HG03439 (cell line): ENCODE measurements at regions not wholly inside any gene's neighbourhood (a gene's known extent, or its start where the extent isn't known, plus 50 kb on each side); places are given as distances from the start of the nearest gene placed in this dataset.
"Not testable (repeated sequence)": the region's sequence is repeated elsewhere in the genome, so short reads cannot be mapped to it uniquely, and the experiment has no call there.

ENCODE experiments used
- ATAC-seq: cut with Tn5 transposase; IDR thresholded peaks from one replicate; pipeline ENCODE4 v1.9.1; 2021; ENCODE audit warnings: mild to moderate bottlenecking, moderate library complexity; ENCODE audit not compliant: unreplicated experiment

DNA sequence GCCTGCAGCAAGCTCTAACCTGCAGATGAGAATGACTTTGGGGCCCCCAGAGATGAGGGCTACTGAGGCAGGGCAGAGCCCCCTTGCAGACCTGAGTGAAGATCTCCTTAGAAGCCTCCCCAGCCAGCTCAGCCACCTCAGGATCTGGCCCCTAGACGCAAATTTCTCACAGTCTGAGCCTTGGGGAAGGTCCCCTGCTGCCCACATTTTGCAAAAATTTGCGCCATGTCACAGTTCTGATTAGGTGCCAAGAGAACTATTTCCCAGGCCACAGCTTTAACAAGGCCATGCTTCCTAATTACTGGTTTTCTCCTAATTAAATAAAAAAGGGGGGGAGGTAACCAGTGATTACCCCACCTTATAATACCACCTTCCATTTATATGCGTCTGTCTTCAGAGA, 81.0 kb upstream of the HES1 start:
- no peak for ATAC-seq

DNA sequence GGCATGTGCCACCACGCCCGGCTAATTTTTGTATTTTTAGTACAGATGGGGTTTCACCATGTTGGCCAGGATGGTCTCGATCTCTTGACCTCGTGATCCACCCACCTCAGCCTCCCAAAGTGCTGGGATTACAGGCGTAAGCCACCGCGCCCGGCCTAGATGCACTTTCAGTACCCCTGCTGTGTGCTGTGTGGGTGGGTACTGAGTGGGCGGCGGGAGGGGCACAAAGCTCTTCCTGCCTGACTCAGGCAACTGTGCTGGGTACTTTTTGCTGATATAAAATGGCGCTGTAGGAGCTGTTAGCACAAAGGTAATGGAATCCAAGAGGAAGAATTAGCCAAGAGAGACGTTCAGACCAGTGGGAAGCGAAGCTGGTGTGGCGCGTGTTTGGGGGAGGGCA, 79.6 kb upstream of the HES1 start:
- ATAC-seq = not testable (repeated sequence)

DNA sequence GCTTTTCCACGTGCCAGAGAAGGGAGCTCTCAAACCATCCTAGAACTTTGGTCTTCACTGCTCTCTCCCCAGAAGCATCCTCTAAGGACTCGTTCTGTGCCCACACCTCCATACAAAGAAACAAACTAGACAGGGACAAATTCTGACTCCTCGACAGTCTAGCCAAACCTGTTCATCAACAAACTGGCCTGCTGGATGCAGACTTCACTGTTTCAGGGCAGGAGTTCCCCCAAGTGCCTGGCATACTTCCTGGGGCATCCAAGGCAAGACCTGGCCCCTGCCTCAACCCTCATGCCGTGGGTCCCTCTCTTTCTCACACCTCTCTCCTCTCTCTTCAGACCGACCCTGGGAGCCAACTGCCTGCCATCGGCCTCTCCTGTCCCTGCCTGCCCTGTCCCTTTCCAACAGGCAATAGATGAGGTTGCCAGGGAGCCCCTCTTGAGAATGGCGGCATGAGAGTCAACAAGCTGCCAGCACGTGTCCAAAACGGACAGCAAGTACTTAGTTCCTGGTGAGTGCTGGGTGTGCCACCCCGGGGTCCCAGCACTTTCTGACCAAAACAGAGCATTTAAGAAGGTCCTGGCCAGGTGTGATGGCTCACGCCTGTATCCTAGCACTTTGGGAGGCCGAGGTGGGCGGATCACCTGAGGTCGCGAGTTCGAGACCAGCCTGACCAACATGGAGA, 79.1 kb upstream of the HES1 start:
- no peak for ATAC-seq

DNA sequence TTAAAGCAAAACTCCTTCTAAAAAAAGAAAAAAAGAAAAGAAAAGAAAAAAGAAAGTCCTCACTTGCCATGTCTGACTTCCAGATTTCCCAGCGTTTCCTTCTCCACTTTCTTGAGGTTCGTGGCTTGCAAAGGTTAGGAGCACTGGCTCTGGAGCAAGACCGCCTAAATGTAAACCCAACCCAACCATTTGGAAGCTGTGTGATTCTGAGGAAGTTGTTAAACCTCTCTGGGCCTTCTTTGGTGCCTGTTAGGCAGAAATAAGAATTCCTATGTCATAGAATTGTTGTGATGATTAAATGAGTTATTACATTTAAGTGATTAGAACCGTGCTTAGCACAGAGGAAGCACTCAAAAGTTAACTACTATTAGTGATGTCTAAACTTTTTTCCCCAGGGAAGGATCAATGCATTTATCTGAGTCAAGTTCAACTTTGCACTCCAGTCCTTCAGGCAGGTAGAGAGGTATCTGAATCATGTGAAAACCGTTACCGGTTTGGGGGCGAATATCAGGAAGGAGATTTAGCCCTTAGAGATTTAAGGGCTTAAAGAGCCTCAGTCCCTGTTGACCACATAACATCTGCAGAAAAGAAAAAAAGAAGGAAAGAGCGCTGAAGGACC, 78.3 kb upstream of the HES1 start:
- ATAC-seq = no peak

DNA sequence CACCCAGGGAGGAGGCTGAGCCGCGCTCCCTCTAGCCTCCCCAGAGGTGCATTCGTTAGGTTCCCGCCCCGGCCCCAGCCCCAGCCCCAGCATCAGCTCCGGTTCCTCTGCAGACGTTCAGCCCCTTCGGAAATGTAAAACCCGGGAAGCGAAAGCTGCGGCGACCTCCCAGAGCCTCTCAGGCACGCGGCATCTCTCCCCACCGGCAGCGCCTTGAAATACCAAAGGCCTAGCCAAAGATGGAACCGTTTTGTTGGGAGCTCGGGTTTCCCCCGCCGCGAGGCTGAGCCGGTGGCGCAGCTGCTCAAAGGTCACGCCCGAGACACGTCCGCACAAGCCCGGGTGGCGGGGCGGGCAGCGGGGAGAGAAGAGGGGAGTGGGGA, 77.8 kb upstream of the HES1 start:
- no peak for ATAC-seq

DNA sequence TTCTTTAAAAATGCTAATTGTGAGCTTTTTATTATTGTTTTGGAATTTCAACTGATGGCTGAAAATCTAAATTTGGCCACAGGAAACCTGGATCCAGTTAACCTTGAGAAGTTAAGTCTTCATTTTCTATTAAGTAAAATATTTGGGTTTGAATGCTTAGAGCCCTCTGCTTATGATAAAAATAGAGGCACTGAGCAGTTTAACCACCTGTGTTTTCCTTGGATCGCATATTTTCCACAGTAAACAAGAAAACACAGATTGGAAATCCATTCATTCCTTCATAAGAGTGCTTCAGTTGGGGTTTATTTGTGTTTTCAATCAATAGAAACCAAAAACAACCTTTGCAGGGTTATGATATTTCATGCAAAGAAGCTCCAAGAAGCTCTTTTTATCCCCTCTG, 77.2 kb upstream of the HES1 start:
- ATAC-seq = no peak

DNA sequence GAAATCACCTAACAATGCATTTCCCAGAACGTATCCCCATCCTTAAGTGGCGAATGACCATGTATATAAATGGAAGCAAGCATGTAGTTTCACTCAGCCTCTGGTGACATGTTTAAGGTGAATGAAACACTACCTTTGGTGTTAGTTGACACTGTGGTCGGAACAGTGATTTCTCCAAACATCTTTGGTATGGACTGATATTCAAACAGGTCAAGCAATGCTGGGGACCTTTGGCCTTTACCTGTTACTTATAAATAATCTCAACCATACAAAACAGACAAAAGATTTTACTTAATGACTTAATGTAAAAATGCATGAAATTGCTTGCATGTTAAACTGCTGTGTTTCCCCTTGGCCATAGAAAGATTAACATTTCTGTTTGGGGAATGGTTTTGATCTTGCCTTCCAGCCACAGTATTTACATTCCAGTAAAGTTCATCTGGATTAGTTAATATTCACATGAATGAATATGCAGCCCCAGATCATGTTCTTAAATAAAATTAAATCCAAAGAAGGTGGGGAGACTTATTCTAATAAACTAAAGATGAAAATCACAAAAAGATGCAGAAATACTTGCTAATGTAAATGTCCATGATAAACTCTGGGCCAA, 74.4 kb upstream of the HES1 start:
- ATAC-seq = no peak

DNA sequence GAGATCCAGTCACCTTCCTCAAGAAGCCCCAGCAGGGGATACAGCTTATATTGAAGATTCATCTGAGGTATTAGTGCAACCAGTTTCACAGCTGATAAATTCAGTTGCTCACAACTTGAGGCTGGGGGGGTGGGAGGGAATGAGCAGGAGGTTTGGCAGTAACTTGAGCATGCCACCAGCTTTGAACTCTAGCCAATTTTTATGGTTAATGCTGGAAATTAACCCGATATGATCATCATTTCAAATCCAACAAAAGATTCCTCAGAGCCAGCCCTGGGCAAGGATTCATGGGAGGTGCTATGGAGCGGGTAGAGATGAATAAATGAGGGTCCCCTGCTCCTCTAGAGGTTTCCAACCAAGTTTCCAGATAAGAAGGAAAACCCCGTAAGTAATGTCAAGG, 73.1 kb upstream of the HES1 start:
- no peak for ATAC-seq

DNA sequence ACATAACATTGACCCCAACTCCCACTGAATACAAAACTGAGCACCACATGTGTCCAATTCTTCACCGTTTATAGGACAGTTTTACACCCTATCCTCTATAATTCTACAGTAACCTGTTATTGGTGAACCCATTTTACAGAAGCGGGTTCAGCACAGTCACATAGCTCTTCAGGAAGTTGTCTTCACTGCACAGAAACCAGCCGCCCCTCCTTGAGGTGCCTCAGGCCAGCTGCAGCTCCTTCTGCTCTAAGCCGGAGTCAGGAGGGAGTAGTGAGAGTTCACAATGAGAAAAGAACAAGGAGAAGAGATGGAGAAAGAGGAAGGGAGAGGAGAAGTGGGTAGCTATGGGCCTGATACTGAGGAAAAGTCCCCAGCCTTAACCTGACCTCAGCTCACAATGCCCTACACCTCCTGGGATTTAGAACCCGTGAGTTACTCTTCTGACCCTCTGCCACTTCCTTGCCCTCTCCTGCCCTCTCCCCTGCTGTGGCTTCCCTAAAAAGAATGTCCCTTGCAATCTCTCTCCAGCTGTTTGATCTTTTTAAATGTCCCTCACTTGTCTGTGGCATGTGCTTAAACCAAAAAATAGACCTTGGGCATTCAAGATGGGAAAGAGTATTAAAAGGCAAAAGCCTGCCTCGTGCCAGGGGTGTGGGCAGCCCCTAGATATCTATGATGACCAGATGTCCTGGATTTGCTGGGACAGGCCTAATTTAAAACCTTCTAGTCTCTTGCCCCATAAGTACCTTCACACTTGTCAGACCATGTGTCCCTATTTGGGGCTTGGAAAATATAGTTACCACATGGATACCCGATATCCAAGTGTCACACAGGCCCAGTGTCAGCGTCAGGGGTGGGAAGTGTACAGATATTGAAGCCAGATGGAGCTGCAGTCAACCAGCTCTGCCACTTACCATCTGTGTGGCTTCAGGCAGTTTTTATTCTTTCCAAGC, 71.3 kb upstream of the HES1 start:
- ATAC-seq = no peak

DNA sequence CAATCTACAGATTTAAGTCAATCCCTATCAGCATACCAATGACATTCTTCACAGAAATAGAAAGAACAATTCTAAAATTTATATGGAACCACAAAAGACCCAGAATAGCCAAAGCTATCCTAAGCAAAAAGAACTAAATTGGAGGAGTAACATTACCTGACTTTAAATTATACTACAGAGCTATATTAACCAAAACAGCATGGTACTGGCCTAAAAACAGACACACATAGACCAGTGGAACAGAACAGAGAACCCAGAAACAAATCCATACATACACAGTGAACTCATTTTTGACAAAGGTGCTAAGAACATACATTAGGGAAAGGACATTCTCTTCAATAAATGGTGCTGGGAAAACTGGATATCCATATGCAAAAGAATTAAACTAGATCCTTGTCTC, 68.6 kb upstream of the HES1 start:
- not testable (repeated sequence) for ATAC-seq

DNA sequence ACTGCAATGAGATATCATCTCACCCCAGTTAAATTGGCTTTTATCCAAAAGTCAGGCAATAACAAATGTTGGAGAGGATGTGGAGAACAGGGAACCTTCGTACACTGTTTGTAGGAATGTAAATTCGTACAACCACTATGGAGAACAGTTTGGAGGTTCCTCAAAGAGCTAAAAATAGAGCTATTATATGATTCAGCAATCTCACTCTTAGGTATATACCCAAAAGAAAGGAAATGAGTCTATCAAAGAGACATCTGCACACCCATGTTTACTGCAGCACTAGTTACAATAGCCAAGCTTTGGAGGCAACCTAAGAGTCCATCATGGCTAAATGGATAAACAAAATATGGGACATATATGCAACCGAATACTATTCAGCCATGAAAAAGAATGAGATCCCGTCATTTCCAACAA, 68.0 kb upstream of the HES1 start:
- ATAC-seq = no peak

DNA sequence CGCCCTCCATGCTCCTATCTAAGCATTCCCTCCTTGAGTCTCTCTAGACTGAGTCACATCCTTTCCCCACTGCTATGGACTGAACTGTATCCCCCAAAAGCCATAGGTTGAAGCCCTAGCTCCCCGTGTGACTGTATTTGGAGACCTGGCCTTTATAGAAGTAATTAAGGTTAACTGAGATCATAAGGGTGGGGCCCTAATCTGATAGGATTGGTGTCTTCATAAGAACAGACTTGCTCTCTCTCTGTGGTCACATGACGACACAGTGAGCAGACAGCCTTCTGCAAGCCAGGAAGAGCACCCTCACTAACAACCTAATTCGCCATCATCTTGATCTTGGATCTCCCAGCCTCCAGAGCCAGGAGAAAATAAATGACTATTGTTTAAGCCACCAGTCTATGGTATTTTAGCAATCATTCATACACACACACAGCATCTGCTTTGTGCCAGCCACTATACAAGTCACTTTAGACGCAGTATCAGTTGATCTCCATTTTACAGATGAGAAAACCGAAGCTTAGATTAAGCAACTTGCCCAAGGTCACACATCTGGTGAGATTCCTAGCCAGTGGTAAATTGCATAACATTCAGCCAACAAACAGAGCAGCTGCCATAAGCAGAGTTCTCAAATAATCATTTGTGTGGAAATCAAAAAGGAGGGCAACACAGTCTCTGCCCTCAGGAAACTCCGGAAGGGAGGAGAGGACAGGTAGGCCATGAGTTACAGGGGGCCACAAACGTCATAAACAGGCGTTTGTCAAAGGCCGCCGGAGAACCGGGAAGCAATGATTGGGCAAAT, 66.3 kb upstream of the HES1 start:
- ATAC-seq = no peak

DNA sequence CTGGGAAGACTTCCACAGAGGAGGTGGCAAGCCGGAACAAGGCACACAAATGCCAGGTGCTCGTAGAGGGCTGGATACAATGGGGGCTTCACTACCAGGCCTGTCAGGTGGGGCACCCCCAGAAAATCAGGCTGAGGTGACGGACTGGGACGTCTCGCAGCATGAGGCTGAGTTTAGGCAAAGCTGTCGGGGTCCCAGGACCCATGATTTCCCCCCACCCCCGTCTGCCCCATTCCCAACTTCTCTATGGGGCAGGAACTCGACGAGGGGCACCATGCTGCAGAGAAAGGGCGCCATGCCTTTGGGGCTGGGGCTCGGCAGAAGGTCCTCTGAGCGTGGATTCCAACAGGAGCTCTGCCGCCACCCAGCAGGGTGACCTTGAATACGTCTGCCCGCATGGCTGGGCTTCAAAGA, 65.7 kb upstream of the HES1 start:
- ATAC-seq = no peak

DNA sequence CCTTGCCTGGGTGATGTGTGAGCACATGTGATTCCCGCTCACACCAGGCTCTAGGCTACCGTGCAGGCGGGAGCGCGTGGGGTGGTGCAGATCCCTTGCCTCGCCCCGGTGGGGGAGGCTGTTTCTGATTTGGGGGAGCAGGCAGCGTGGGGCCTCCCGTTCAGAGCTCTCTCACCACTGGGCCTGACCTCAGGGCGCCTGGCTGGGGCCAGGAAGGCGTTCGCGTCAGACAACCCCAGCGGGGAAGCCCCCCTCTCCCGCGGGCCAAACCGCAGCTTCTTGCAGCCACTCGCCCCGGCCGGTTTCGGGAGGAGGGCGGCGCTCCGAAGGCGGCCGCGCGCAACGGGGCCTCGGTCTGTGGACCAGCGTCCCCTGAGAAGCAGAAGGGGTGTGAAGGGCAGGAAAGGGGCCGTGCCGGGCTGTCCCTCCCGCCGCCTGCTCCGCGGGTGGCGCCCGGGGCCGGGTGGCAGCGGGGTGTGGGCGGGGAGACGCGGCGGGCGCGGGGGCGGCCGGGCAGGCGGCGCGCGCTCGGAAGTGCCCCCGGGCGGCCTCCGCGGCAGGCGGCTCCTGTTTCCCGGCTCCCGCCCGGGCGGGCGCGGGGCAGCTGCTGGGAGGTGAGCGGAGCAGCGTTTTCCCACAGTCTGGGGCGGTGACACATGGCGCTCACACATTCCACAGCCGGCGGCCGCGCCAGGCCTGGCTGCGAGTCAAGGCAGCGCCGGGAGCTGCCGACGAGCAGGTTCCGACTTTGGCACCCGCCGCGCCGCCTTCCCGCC, 65.1 kb upstream of the HES1 start:
- ATAC-seq = peak; percentile 97

DNA sequence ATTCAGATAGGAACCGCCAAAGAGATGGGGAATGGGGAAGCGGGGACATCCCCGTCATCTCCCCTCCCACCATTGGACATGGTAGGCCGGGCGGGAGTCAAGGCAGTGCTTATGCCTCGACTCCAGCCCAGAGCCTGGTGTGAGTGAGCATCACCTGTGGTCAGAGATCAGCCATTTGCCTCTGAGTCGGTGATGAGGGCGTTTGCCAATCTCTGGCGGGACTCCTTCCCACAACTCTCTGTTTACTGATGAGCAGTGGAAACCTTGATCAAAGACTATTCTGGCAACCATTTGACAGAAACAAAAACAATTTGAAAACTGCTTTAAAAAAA, 63.9 kb upstream of the HES1 start:
- ATAC-seq = no peak

DNA sequence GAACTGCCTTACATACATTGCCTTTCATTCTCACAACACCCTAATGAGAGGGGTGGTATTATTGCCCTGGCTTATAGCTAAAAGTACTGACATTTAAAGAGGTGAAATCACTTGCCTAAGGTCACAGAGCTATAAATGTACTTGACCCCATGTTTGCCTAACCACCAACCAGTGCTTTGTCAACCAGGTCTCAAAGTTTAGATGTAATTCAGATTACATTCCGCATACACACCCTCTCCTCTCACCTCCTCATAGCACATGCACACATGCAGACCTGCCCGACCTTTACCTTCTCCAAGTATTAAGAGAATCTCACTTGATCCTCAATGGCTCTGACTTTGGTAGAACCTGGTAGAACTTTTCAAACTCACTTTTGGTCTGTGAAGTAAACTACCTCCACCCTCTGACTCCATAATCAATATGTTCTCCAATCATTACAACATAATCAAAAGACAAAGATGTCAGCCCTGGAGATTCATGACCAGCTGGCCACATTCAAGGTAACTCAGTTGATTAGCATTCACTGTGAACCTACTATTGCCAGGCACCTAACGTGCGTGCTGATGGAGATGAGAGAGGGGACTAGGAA, 63.2 kb upstream of the HES1 start:
- no peak for ATAC-seq

DNA sequence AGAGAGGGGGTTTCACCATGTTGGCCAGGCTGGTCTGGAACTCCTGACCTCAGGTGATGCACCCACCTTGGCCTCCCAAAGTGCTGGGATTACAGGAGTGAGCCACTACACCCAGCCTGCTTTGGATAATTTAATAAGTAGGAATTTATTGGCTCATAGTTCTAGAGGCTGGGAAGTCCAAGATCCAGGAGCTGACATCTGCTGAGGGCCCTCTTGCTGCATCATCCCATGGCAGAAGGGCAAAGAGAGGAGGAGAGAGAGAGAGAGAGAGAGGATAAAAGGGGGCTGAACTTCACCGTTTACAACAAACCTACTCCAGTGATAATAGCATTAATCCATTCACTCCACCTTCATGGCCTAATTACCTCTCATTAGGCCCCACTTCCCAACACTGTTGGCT, 62.0 kb upstream of the HES1 start:
- no peak for ATAC-seq

DNA sequence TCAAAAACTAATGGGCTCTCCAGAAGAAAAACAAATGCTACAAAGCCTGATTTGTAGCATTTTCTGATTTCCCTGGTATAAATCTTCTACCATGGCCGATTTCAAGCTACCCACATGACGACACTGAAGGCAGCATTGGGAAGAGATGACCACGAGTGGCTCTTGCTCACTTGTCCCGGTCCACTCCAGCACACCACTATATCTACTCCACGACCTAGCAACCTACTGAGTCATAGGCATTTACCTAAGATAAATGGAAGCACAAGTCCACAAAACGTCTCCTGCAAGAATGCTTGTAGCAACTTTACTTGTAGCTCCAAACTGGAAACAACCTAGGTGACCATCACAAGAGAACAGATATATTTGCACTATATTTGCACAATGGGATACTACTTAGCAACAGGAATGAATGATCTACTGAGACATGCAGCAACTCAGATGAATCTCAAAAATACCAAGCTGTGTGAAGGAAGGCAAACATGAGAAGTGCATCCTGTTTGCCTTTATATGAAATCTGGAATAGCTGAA, 60.8 kb upstream of the HES1 start:
- no peak for ATAC-seq

DNA sequence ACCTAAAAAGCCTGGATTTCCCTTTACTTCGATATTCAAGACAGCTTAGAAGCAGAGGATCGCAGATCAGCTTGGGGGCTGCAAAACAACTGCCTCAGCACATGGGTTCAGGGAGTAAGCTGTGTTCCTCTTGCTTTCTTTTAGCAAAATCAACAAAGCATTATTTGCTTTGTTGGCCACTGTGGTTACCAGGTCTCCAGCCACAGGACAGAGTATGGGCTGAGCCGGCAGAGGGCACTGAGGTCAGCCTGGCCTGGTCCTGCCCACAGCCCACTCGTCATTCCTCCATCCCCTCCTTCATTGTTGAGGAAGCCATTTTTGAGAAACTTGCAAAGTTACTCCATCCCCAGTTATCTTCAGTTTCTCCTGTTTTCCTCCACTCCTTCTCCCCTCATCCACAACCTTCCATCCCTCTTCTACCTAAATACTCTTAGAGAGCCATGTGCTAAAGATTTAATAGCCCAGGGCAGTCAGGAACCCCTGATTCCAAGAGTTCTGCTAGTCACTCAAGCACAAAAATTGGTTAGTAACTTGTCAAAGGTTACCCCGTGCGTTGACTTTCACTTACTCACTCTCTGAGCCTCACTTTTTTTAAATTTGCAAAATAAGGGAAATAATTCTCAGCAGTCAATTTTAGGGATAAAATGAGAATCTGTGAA, 60.0 kb upstream of the HES1 start:
- no peak for ATAC-seq
